Heart left ventricle (tissue), 16 donors: ENCODE measurements at regions not wholly inside any gene's neighbourhood (a gene's known extent, or its start where the extent isn't known, plus 50 kb on each side); places are given as distances from the start of the nearest gene placed in this dataset.

Experiments
- ATAC-seq, 4 donors: fragments of 200-7000 bp; cut with Tn5 transposase; one replicate each; pipeline ENCODE4 v1.9.1; 2020 to 2022; ENCODE audit warnings: moderate library complexity in 4 of 4, mild to moderate bottlenecking in 3 of 4, moderate number of reproducible peaks in 1 of 4
- DNase-seq, 5 donors: peaks; one replicate each; pipeline ENCODE4 v3.0.0-alpha.2; 2020
- H3K27ac ChIP-seq, 12 donors: fragments of 200-600 bp; sonication (generic) in 4 of 12; one replicate each; pipeline versions ENCODE4 v1.5.0 to v1.8.0; 2016 to 2022; ENCODE audit warnings: mild to moderate bottlenecking in 2 of 12
- H3K27me3 ChIP-seq, 9 donors: fragments of 200-600 bp; sonication (generic) in 2 of 9; one replicate each; pipeline versions ENCODE4 v1.5.1 to v1.8.0; 2016 to 2022; ENCODE audit warnings: mild to moderate bottlenecking in 3 of 9
- H3K36me3 ChIP-seq, 9 donors: fragments of 200-600 bp; sonication (generic) in 2 of 9; one replicate each; pipeline versions ENCODE4 v1.5.0 to v1.8.0; 2018 to 2022; ENCODE audit warnings: mild to moderate bottlenecking in 2 of 9
- H3K4me1 ChIP-seq, 12 donors: fragments of 200-600 bp; sonication (generic) in 4 of 12; one replicate each; pipeline versions ENCODE4 v1.5.0 to v1.8.0; 2016 to 2022; ENCODE audit warnings: mild to moderate bottlenecking in 3 of 12
- H3K4me3 ChIP-seq, 12 donors: fragments of 200-600 bp; sonication (generic) in 4 of 12; one replicate each; pipeline versions ENCODE4 v1.5.0 to v1.8.0; 2017 to 2022; ENCODE audit warnings: mild to moderate bottlenecking in 9 of 12, moderate library complexity in 4 of 12
- H3K9me3 ChIP-seq, 12 donors: fragments of 200-600 bp; sonication (generic) in 4 of 12; one replicate each; pipeline versions ENCODE4 v1.5.0 to v1.8.0; 2016 to 2022; ENCODE audit warnings: mild to moderate bottlenecking in 1 of 12
- POLR2A ChIP-seq, 2 donors: fragments of 450-650 bp; IDR thresholded peaks; one replicate each; pipeline ENCODE4 v1.6.1; 2017; ENCODE audit warnings: antibody characterized with exemption in 2 of 2, mild to moderate bottlenecking in 2 of 2, moderate library complexity in 2 of 2
- WGBS, 4 donors: extraction: QIAGEN DNeasy Blood & Tissue Kit in 2 of 4; methylation state at CpG; one replicate each; pipeline versions ENCODE4 v1.1.5 to v1.1.7; 2013 to 2018; 5-methylcytosine and 5-hydroxymethylcytosine counted together
- intact Hi-C, 10 donors: fragments of 100-400 bp; cut with DNase I; formaldehyde crosslinking; loops; one replicate each; pipeline versions ENCODE4 v1.11.1 to v1.14.2; 2022
- TF ChIP-seq, protein P1 (sequence below), 12 donors: fragments of 200-600 bp; sonication (generic) in 4 of 12; IDR thresholded peaks; one replicate each; pipeline versions ENCODE4 v1.5.0 to v1.8.0; 2018 to 2022; ENCODE audit warnings: antibody characterized with exemption in 12 of 12, mild to moderate bottlenecking in 5 of 12
- donor health status: ischemic (EF 13 %, LVEDD 7.1; RV severe dilation, severe dysfunction).
- donor health status: healthy with polysubstance abuse.
- donor health status: DM: no; HTN: yes; CAD: no.
- donor health status: DM: no; HTN: no; CAD: no.
- donor health status: ischemic (EF 25% LVEDD 6.9; RV normal size, moderate dysfunction).
- donor health status: ischemic (EF 25% LVEDD 5.7; RV mildly dilated, moderate dysfunction).
- donor health status: healthy.
- donor health status: DM: yes; HTN: yes; CAD: no.
- donor health status: ischemic (EF 35%, LVEDD 5.7; RV mildly dilated, moderate dysfunction).
- donor health status: nonischemic (EF 11% LVEDD 7.7; RV severe dilation, severe dysfunction).
- donor health status: DM: yes; HTN: yes; CAD: no.
- donor health status: PGD.
- donor health status: ischemic (EF 29% LVEDD 5.4; RV normal size, mild dysfunction).
- donor health status: nonischemic (EF 23%, LVEDD 6.1; RV moderate dilation, normal function).

DNA sequence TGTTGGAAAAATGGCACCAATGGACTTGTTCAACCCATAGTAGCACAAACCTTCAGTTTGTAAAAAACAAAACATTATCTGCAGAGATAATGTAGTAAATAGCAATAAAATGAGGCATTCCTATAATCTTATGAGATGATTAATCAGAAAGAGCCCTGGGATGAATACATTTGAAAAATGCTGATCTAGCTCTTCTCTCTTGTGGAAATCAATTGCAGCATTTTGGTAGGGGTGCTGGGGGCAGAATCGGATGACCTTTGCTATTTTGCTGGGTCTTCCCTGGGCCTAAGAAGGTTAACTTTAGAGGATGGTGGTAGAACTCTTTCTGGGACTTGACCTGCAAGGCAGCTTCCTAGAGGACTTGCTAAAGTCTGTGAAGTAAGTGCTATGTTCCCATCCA, 163.5 kb downstream of the ADRA2A start:
- H3K27me3 ChIP-seq: no peaks in the 10 kb centered on the region
- no peak overlapping the region for H3K27ac ChIP-seq
- WGBS, 4 donors: 83 to 95% (median 89%) methylated on average over 1 of the region's 1 CpG
- no peak for TF ChIP-seq POLR2A (IDR thresholded peaks at IDR 0.05)
- TF ChIP-seq, protein P1, sequence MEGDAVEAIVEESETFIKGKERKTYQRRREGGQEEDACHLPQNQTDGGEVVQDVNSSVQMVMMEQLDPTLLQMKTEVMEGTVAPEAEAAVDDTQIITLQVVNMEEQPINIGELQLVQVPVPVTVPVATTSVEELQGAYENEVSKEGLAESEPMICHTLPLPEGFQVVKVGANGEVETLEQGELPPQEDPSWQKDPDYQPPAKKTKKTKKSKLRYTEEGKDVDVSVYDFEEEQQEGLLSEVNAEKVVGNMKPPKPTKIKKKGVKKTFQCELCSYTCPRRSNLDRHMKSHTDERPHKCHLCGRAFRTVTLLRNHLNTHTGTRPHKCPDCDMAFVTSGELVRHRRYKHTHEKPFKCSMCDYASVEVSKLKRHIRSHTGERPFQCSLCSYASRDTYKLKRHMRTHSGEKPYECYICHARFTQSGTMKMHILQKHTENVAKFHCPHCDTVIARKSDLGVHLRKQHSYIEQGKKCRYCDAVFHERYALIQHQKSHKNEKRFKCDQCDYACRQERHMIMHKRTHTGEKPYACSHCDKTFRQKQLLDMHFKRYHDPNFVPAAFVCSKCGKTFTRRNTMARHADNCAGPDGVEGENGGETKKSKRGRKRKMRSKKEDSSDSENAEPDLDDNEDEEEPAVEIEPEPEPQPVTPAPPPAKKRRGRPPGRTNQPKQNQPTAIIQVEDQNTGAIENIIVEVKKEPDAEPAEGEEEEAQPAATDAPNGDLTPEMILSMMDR (IDR thresholded peaks at IDR 0.05): no peak
- H3K4me1 ChIP-seq: no peaks in the 10 kb centered on the region
- no peak for DNase-seq
- no peaks in the 10 kb centered on the region for H3K9me3 ChIP-seq
- H3K36me3 ChIP-seq: no peaks in the 10 kb centered on the region
- no peak for ATAC-seq
- H3K4me3 ChIP-seq: no peak overlapping the region
- intact Hi-C loops: no loop called here

DNA sequence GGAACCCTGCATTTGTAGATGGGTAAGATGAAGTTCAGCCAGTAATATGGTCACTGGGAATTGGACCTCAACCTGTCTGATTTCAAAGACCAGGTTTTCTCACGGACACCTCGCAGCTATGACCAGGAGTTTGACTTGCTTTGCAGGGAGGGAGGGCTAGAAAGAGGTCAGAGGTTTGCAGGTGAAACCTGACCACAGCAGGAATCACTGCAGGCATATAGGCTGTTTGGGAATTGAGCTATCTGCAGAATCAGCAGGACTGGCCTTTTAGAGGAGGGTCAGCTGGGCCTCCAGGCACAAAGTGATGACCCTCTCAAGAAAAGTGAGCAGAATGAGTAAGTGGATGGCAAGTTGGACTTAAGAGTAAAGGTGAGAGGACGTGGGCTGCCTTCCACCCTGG, 166.3 kb downstream of the ADRA2A start:
- TF ChIP-seq, protein P1 (IDR thresholded peaks at IDR 0.05): no peak
- TF ChIP-seq POLR2A (IDR thresholded peaks at IDR 0.05): no peak
- Histone ChIP-seq H3K4me3 (no peak overlapping the region), H3K4me1 (no peaks in the 10 kb centered on the region), H3K27me3 (peaks cover 0 to 11% (median 0%) of the 10 kb centered on the region in 9 donors), H3K9me3 (no peaks in the 10 kb centered on the region), H3K36me3 (no peaks in the 10 kb centered on the region), H3K27ac (no peak overlapping the region)
- intact Hi-C loops: no loop called here
- ATAC-seq (no peak), DNase-seq (no peak)
- WGBS, 4 donors: 58 to 90% (median 70%) methylated on average over 3 of the region's 3 CpGs

DNA sequence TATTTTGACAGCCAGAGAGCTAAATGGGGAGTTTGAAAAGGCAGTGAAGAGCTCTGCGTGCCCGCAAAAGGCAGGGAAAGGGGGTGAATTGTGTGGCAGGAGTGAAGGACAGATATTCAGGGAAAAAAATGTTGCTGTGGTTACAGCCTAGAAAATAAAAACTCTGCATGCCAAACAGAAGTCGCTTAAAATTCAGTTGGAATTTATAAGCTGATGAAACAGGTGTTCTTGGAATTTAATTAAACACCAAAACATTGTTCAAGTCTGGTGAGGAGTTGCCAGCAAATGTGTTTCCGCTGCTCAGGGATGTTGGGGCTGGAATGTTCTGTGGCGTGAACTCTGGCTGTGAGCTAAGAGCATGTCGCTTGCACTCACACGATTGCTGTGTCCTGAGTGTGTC, 169.3 kb downstream of the ADRA2A start:
- DNase-seq: no peak
- Histone ChIP-seq H3K36me3 (no peaks in the 10 kb centered on the region), H3K27ac (no peak overlapping the region), H3K4me1 (no peaks in the 10 kb centered on the region), H3K27me3 (peaks cover 0 to 17% (median 0%) of the 10 kb centered on the region in 9 donors), H3K4me3 (no peak overlapping the region), H3K9me3 (peaks cover 0 to 12% (median 0%) of the 10 kb centered on the region in 12 donors)
- WGBS, 4 donors: 60 to 70% (median 65%) methylated on average over 7 of the region's 7 CpGs
- intact Hi-C loops: no loop called here
- ATAC-seq: no peak
- TF ChIP-seq POLR2A (IDR thresholded peaks at IDR 0.05): no peak
- TF ChIP-seq, protein P1 (IDR thresholded peaks at IDR 0.05): no peak

DNA sequence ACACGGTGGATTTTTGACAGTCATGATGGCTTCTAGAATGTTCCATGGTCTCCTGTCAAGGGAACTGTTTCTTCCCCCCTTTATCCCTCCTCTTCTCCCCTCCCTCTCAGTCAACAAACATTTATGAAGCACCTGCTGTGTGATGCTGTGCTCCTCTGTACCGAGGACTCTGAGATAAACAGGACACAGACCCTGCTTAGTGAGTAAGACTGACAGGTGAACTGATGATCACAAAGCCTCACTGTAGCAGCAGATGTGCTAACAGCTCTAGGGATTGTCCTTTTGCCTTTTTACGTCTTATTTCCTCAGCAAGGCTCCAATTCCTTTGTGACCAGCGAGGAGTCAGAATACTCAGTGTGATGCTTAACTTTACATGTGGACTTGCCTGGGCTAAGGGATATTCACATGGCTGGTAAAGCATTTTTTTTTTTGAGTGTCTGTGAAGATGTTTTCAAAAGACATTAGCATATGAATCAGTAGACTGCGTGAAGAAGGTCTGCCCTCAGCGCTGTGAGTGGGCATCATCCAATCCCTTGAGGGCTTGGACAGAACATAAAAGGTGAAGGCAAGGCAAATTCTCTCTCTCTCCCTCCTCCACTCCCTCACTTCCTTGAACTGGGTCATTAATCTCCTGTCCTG, 170.1 kb downstream of the ADRA2A start:
- 48 to 59% (median 54%) methylated on average over 6 of the region's 6 CpGs for WGBS, 4 donors
- no peak for TF ChIP-seq POLR2A (IDR thresholded peaks at IDR 0.05)
- TF ChIP-seq, protein P1 (IDR thresholded peaks at IDR 0.05): no peak
- intact Hi-C loops: no loop called here
- peaks cover 0 to 17% (median 0%) of the 10 kb centered on the region in 9 donors for H3K27me3 ChIP-seq
- DNase-seq (no peak), ATAC-seq (no peak)
- H3K9me3 ChIP-seq: peaks cover 0 to 12% (median 0%) of the 10 kb centered on the region in 12 donors
- H3K4me3 ChIP-seq: no peak overlapping the region
- H3K27ac ChIP-seq: no peak overlapping the region
- H3K4me1 ChIP-seq: no peaks in the 10 kb centered on the region
- H3K36me3 ChIP-seq: no peaks in the 10 kb centered on the region
